ENCODE measurements at regions not wholly inside any gene's neighbourhood (a gene's known extent, or its start where the extent isn't known, plus 50 kb on each side); places are given as distances from the start of the nearest gene placed in this dataset.
A peak's percentile ranks its signal among the peaks of the same experiment; 100 is the strongest.

- peak in 1 of 2 experiments; percentile 74 for DNase-seq
These were observed 1410.8 kb downstream of the TBC1D22A start for GRCh38 chr22:48173061-48173772.

- DNase-seq, result no peak
These were observed 1408.8 kb downstream of the TBC1D22A start for GRCh38 chr22:48171271-48171691.

DNA sequence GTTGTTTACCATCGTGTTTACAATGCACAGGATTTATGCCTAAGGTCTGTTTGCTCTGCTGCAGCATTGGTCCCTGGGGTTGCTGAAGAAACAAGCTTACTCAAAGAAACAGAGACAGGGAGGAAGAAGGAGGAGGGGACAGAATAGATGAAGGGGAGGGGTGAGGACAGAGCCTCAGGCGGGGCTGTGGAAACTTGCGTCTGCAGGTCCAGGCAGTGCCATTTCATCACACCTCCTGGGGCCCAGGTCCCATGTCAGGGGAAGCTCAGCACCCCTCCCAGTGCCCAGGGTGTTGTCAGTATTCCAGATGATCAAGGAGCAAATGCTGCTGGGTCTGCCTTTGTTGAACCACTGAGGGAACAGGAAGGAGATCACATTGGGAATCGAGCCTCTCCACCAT, 1406.8 kb downstream of the TBC1D22A start:
- no peak for DNase-seq

DNA sequence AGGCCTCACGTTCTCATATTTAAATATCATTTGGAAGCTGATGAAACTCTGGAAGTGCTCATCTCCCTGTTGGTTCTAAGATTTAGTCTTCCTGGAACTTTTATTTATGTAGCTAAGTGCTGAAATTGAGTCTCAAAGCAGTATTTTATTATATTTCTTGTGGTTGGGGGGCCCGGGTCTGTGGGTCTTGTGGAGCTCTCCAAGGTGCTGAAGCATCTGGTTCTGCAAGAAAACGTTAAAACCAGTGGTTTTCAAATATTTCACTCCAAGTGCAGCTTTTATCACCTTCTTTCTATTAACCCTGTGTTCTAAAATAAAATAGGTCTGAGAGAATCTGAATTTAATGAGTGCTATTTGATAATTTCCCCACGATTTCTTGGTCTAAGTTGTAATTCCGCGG, 1404.8 kb downstream of the TBC1D22A start:
- DNase-seq, result no peak

DNA sequence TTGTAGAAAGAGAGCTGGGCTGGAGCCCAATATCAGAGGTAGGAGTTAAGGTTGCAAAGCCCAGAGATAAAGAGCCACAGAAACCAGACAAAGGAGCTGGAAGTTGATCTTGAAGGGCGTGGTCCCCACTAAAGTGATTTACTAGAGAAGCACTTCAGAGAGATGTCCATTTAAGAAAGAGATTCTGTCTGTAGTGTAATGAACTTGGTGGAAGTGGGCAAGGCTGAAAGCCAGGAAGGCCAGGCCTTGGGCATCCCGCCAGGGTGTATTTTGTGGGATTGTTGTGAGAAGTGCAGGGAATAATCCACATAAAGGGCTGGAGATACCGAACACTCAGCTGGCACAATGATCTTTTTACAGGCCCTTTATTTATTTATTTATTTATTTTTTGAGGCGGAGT, 1398.8 kb downstream of the TBC1D22A start:
- DNase-seq, result no peak

DNA sequence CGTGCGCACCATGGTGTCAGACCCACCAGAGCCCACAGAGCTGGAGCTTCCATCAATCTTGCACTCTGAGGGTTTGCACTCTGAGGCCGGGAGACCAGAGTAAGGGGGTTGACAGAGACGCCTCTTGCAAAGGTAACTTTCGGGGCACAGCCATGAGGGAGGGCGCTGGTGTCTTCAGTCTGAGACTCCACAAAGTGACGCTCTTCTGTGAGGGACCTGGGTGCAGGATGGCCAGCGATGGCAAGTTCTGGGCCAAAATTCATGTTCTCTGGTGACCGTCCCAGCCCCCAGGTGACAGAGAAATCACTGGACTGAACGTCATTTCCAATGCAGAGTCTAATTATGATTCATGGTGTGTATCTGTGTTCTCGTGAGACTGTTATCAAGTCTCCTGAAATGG, 1395.2 kb downstream of the TBC1D22A start:
- no peak for DNase-seq

DNA sequence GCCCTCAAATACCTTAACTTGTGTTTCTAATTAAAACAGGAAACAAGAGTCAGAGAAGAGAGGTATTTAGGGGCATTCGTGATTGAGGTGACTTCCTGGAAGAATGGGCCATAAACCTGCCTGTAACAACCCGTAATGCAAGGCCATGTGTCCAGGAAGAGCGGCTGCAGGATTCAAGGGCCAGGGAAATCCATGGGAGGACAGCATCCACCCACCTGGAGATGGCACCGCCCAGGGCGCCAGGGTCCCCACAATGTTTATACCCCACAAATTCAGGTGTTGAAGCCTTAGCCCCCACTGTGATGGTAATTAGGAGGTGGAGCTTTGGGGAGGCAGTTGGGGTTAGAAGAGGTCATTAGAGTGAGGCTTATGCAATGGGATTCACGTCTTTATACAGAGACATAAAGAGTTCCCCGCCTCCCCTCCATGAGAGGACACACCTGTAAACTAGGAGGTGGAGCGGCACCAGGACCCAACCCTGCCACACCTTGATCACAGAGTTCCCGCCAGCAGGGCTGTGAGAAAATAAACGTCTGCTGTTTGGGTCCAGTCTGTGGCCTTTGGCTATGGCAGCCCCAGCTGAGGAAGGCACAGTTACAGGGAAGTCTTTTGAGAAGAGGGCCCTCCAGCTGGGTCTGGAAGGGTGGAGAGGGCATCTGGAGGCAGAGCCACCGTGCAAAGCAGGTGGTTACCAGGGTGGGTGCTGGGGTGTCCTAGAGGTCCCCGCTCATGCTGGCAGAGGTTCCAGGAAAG, 1394.3 kb downstream of the TBC1D22A start:
- no peak for DNase-seq

- no peak for DNase-seq
These were observed 1393.0 kb downstream of the TBC1D22A start for GRCh38 chr22:48155446-48155845.

GRCh38 chr22:48154943-48155240, 1392.4 kb downstream of the TBC1D22A start:
- DNase-seq, result no peak

GRCh38 chr22:48154169-48154942, 1391.9 kb downstream of the TBC1D22A start:
- no peak for DNase-seq

GRCh38 chr22:48153726-48154125, 1391.3 kb downstream of the TBC1D22A start:
- DNase-seq, result peak; percentile 35 to 82

DNA sequence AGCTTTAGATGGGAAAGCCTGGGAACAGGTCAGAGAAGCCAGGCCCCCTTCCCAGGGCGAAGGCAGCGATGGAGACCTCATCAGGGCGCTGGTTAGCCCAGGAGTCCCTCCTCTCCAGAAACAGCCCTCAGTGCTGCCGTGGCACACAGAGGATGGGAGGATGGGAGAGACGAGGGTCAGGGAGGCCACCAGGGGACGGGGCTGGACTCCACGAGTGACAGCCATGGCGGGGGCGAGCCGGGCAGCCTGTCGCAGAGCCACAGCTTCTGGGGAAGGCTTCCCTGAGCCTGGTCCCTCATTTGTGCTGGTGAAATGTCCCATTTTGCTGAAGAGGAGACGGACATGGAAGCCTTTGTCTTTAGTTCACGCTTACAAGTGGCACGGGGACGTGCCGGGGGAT, 1390.5 kb downstream of the TBC1D22A start:
- DNase-seq, result no peak

DNA sequence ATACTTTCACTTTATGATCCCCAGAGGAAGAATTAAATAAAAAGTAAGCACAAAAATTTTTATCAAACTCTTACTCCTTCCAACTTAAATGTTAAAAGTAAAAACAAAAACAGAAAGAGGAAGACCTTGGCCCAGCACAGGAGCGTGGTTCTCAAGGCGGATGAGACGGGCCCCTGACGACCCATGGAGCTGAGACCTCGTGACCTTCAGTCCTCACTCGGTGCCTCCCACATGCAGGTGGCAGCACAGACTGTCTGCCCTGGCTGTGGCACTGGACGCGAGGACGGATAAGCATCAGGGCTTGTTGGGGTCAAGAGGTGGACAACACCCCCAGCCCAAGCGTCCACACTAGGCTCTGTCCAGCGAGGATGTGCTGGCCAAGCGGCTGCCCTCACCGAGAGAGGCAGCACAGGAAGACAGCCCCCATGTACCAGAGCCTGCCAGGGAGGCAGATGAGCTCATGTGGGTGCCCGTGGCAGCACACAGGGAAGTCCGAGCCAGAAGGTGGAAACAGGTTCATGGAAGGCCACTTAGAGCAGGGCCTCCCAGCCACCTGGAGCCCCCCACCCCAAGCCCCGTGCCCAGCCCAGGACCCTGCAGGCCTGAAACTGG, 1389.8 kb downstream of the TBC1D22A start:
- DNase-seq, result no peak

GRCh38 chr22:48151641-48152040, 1389.2 kb downstream of the TBC1D22A start:
- no peak for DNase-seq

- no peak for DNase-seq
These were observed 1385.4 kb downstream of the TBC1D22A start for GRCh38 chr22:48147831-48148230.

DNA sequence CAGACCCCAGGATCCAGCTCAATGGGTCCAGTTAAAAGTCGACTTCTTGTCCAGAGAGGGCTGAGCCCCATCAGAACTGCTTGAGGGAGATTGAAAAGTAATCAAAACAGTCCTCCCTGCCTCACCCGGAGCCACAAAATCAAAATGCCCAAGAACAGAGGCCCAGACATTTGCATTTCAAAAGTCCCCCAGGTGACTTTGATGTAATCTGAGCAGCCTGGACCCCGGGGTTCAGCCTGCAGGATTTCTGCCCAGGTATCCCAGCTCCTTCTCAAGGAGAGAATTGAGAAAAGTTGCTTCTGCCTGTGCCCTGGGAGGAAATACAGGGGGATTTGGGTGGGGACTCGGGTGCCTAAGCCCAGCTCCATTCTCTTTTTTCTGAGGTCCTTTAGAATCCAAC, 1385.0 kb downstream of the TBC1D22A start:
- DNase-seq, result no peak

DNA sequence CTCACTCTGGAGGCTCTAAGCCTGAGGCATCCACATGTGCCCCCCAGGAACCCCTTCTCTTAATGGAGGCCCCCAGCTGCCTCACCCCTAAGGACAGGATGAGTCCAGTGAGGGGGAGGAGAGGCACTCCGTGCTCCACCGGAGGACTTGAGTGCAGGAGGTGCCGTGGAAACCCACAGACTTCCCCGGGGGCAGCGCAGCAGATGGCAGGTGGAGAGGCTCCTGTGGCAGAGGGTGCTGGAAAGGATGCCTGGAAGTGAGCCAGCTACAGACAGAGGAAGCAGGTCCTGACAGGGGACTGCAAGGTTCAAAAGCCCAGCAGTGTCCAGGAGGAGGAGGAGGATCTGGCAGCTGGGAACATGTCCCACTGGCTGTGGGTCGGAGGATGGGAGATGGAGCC, 1384.0 kb downstream of the TBC1D22A start:
- DNase-seq, result peak in 1 of 2 experiments; percentile 38

GRCh38 chr22:48145738-48146137, 1383.3 kb downstream of the TBC1D22A start:
- no peak for DNase-seq

DNA sequence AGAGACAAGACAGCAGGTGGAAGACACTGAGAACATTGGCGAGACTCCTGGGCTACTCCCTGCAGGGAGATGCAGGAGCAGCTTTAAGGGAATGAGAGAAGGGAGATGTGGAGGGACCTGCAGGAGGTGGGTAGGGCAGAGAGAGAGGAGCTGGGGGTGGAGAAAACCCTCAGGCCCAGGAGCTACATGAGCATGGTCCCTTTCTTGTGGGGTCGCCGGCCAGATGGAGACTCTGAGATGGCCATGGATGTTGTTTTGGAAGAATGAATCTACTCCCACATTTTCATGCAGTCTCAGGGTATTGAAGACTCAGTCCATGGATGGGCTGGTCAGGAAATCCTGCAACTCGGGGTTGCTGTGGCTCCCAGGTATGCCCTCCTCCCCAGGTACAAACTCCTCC, 1381.9 kb downstream of the TBC1D22A start:
- no peak for DNase-seq

- no peak for DNase-seq
These were observed 1381.4 kb downstream of the TBC1D22A start for GRCh38 chr22:48143856-48144255.

DNA sequence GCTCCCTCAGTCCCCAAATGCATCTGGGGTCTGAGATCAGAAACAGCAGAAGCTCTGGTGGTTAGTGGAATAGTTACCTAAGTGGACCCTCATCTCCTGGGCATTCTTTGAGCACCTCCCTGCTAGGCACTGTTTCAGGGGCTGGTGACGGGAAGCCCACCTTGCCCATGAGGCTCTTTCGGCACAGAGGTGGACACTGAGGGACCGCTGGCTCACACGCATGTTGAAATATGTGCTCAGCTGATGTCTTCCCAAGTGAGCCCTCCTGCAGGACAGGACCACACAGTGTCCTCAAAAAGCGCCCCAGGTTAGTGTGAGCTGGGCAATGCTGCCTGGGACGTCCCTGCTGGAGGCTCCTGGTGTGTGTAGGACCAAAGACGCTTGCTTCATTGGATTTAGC, 1379.9 kb downstream of the TBC1D22A start:
- no peak for DNase-seq

DNA sequence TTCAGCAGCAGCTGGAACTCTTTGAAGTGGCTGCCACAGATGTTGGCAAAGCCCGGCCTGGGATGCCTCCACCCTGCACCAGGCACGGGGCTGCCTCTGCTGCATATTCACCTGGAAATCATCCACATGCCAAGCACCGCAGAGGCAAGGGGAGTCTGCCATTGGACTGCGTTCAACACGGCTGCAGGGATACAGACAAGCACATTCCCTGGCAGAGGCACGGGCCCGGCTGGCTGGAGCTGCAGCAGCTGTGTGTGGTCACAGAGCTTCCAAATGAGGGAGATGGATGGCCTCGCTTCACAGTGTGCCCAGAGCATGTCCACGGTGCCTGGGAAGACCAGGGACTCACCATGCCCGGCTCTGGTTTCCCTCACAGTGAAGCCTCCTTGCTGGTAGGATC, 1378.9 kb downstream of the TBC1D22A start:
- DNase-seq, result peak in 1 of 2 experiments; percentile 18

DNA sequence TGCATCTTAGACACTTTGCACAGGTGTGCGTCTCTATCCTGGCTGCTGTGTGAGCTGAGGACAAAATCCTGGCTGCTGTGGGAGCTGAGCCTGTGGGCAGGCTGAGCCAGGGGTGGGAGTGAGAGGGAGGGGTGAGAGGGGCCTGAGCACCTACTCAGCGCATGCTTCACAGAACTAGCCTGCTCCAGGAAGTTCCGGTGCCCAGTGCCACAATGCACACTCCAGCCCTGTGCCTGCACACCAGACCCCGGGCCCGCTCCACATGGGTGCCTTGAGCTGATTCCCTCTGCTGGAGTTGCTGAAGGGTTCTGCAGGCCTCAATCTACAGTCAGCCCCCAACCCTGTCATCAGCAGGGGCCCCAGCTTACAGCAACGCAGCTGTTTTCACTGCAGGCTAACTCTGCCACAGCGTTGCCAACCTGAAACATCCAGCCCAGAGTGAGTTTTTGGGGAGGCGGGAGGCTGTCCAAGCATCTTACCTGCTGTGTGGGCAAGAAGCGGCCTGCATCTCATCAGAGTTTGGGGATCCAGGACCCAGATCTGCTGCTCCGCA, 1377.9 kb downstream of the TBC1D22A start:
- no peak for DNase-seq
